Gastrocnemius medialis (tissue), 4 donors: ENCODE measurements at regions not wholly inside any gene's neighbourhood (a gene's known extent, or its start where the extent isn't known, plus 50 kb on each side); places are given as distances from the start of the nearest gene placed in this dataset.

Experiments used
- CTCF ChIP-seq, 5 experiments: fragments of 450-650 bp in 3 of 5; fragments of 200-600 bp in 2 of 5; sonication (generic) in 2 of 5; IDR thresholded peaks in 4 of 5; conservative IDR thresholded peaks in 1 of 5; 1 replicate in 4 of 5; 2 replicates in 1 of 5; pipeline ENCODE4 v1.5.1; 2016 to 2019; ENCODE audit warnings: antibody characterized with exemption in 5 of 5, mild to moderate bottlenecking in 3 of 5, moderate library complexity in 3 of 5
- POLR2A ChIP-seq, 2 donors: fragments of 450-650 bp; IDR thresholded peaks; one replicate each; pipeline ENCODE4 v1.6.1; 2017; ENCODE audit warnings: antibody characterized with exemption in 2 of 2, mild to moderate bottlenecking in 2 of 2, moderate library complexity in 2 of 2

- TF ChIP-seq CTCF (IDR thresholded peaks at IDR 0.05 in 4 of 5, conservative IDR thresholded peaks at IDR 0.05 in 1 of 5) (no peak), POLR2A (IDR thresholded peaks at IDR 0.05) (no peak)
Measured at GRCh38 chr5:28703651-28704260, 1665.4 kb upstream of the CDH9 start.
